Neural cell (in vitro differentiated cells): ENCODE measurements at regions not wholly inside any gene's neighbourhood (a gene's known extent, or its start where the extent isn't known, plus 50 kb on each side); places are given as distances from the start of the nearest gene placed in this dataset.

Experiments
- H2AFZ ChIP-seq: fragments of 200-600, 300-800 bp; sonication (generic), shearing (Covaris generic); 2 replicates; pipeline ENCODE4 v1.6.0; 2014; ENCODE audit warnings: low read depth, mild to moderate bottlenecking, antibody characterized with exemption, low read length, moderate library complexity
- H3F3A ChIP-seq: fragments of 200-600 bp; shearing (Covaris generic); 2 replicates; pipeline ENCODE4 v1.6.1; 2016; ENCODE audit warnings: mild to moderate bottlenecking, moderate library complexity, mixed read lengths, antibody characterized with exemption, low read length; ENCODE audit not compliant: insufficient read depth, poor library complexity, severe bottlenecking
- H3K27ac ChIP-seq: fragments of 200-600, 300-800 bp; sonication (generic), shearing (Covaris generic); 2 replicates; pipeline ENCODE4 v1.5.1; 2014; ENCODE audit warnings: mild to moderate bottlenecking, low read length, moderate library complexity
- H3K27me3 ChIP-seq: fragments of 300-800, 200-600 bp; sonication (generic), shearing (Covaris generic); 2 replicates; pipeline ENCODE4 v1.6.0; 2014; ENCODE audit warnings: mild to moderate bottlenecking, low read depth, low read length, moderate library complexity; ENCODE audit not compliant: insufficient read depth
- H3K36me3 ChIP-seq: fragments of 300-800, 200-600 bp; sonication (generic), shearing (Covaris generic); 2 replicates; pipeline ENCODE4 v1.5.1; 2014; ENCODE audit warnings: mild to moderate bottlenecking, antibody characterized with exemption, low read length, moderate library complexity; ENCODE audit not compliant: insufficient read depth
- H3K4me2 ChIP-seq: fragments of 300-800, 200-600 bp; sonication (generic), shearing (Covaris generic); 2 replicates; pipeline ENCODE4 v1.6.0; 2014; ENCODE audit warnings: mild to moderate bottlenecking, low read length
- H3K4me3 ChIP-seq: fragments of 300-800, 200-600 bp; sonication (generic), shearing (Covaris generic); 2 replicates; pipeline ENCODE4 v1.5.1; 2014; ENCODE audit warnings: mild to moderate bottlenecking, low read length, moderate library complexity
- H3K79me2 ChIP-seq: fragments of 200-600 bp; shearing (Covaris generic); replicated peaks from 2 replicates; pipeline ENCODE4 v1.6.0; 2014; ENCODE audit warnings: mild to moderate bottlenecking, low read length, moderate library complexity; ENCODE audit not compliant: insufficient read depth
- H3K9ac ChIP-seq: fragments of 300-800, 200-600 bp; sonication (generic), shearing (Covaris generic); 2 replicates; pipeline ENCODE4 v1.6.1; 2016; ENCODE audit warnings: mild to moderate bottlenecking, low read length, mixed read lengths
- H3K9me2 ChIP-seq: fragments of 200-600 bp; shearing (Covaris generic); 2 replicates; pipeline ENCODE4 v1.6.1; 2016; ENCODE audit warnings: mild to moderate bottlenecking, low read length, mixed read lengths; ENCODE audit not compliant: insufficient read depth
- H3K9me3 ChIP-seq: fragments of 200-600, 300-800 bp; sonication (generic), shearing (Covaris generic); 2 replicates; pipeline ENCODE4 v1.6.1; 2016; ENCODE audit warnings: mild to moderate bottlenecking, mixed run types, low read length, moderate library complexity, mixed read lengths
- H4K20me1 ChIP-seq: fragments of 200-600 bp; shearing (Covaris generic); 2 replicates; pipeline ENCODE4 v1.6.1; 2016; ENCODE audit warnings: mild to moderate bottlenecking, mixed run types; ENCODE audit not compliant: insufficient read depth
- EP300 ChIP-seq: fragments of 450-650 bp; conservative IDR thresholded peaks from 2 replicates; pipeline ENCODE4 v1.6.1; 2014; ENCODE audit warnings: antibody characterized with exemption, mild to moderate bottlenecking, moderate library complexity; ENCODE audit not compliant: poor library complexity, severe bottlenecking
- EZH2 ChIP-seq: fragments of 200-600, 300-800 bp; shearing (Covaris generic), sonication (generic); IDR thresholded peaks from 2 replicates; pipeline ENCODE4 v1.6.1; 2014; ENCODE audit warnings: antibody characterized with exemption, low read length, borderline replicate concordance, mild to moderate bottlenecking; ENCODE audit not compliant: insufficient read depth, poor library complexity, severe bottlenecking
- MXI1 ChIP-seq: fragments of 450-650 bp; conservative IDR thresholded peaks from 2 replicates; pipeline ENCODE4 v1.6.1; 2014; ENCODE audit warnings: antibody characterized with exemption, mild to moderate bottlenecking; ENCODE audit not compliant: poor library complexity, severe bottlenecking
- POLR2AphosphoS5 ChIP-seq: IDR thresholded peaks from 2 replicates; pipeline ENCODE4 v1.6.1; 2012
- RAD21 ChIP-seq: fragments of 450-650 bp; conservative IDR thresholded peaks from 2 replicates; pipeline ENCODE4 v1.6.1; 2014; ENCODE audit warnings: antibody characterized with exemption, mild to moderate bottlenecking, moderate library complexity
- SMC3 ChIP-seq: fragments of 450-650 bp; conservative IDR thresholded peaks from 2 replicates; pipeline ENCODE4 v1.6.1; 2014; ENCODE audit warnings: antibody characterized with exemption, mild to moderate bottlenecking, moderate library complexity; ENCODE audit not compliant: poor library complexity
- TAF1 ChIP-seq: IDR thresholded peaks from 2 replicates; pipeline ENCODE4 v1.6.1; 2012; ENCODE audit warnings: low read depth
- TF ChIP-seq, protein P1 (sequence below): fragments of 450-650 bp; IDR thresholded peaks from 2 replicates; pipeline ENCODE4 v1.5.1; 2014; ENCODE audit warnings: antibody characterized with exemption, mild to moderate bottlenecking, moderate library complexity; ENCODE audit not compliant: poor library complexity, severe bottlenecking
- TF ChIP-seq, protein P2 (sequence below): IDR thresholded peaks from 2 replicates; pipeline ENCODE4 v1.6.1; 2012; ENCODE audit warnings: borderline replicate concordance

DNA sequence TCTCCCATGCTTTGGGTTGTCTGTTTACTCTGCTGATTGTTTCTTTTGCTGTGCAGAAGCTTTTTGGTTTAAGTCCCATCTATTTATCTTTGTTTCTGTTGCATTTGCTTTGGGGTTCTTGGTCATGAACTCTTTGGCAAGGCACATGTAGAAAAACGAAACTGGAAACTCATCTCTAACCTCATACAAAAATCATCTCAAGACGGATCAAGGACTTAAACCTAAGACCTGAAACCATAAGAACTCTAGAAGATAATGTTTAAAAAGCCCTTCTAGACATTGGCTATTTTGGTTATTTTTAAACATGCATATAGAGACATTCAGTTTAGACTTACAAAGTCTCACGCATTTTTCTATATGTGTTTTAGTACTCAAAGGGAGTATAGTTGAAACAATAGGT is 1164.3 kb upstream of the GYPC start:
- no peaks in the 10 kb centered on the region for H3K36me3 ChIP-seq
- H3K9me3 ChIP-seq: no peaks in the 10 kb centered on the region
- H3K27me3 ChIP-seq: no peaks in the 10 kb centered on the region
- H2AFZ ChIP-seq: no peak overlapping the region
- H3K4me3 ChIP-seq: no peak overlapping the region
- H3K27ac ChIP-seq: no peak overlapping the region
- H4K20me1 ChIP-seq: no peaks in the 10 kb centered on the region
- H3K4me2 ChIP-seq: no peak overlapping the region
- no peaks in the 10 kb centered on the region for H3F3A ChIP-seq
- no peaks in the 10 kb centered on the region for H3K79me2 ChIP-seq
- no peak overlapping the region for H3K9ac ChIP-seq
- TF ChIP-seq EP300: no peak
- no peaks in the 10 kb centered on the region for H3K9me2 ChIP-seq

DNA sequence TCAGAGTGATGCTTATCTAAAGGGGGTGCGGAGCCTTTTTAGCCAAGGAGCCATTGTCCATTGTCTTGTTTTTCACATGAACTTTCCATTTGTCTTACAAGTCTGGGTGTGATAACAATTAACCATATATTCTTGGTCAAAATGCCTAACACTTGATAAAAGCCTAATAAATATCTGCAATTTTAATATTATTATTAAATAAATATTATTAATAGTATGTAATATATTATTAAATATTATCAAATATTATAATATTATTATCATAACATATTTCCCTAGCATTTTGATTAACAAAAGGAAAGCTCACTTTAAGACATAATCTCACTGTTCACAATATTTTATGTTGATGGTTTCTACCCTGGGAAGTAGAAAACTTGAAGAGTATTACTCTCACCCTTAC is 1143.6 kb upstream of the GYPC start:
- H4K20me1 ChIP-seq: no peaks in the 10 kb centered on the region
- H3K36me3 ChIP-seq: no peaks in the 10 kb centered on the region
- H3K9me3 ChIP-seq: no peaks in the 10 kb centered on the region
- H3K9me2 ChIP-seq: no peaks in the 10 kb centered on the region
- no peak overlapping the region for H2AFZ ChIP-seq
- no peaks in the 10 kb centered on the region for H3K79me2 ChIP-seq
- no peak for TF ChIP-seq MXI1
- TF ChIP-seq EZH2: no peak
- H3F3A ChIP-seq: no peaks in the 10 kb centered on the region
- H3K4me2 ChIP-seq: no peak overlapping the region
- no peak overlapping the region for H3K4me3 ChIP-seq
- no peak overlapping the region for H3K27ac ChIP-seq
- no peaks in the 10 kb centered on the region for H3K27me3 ChIP-seq
- no peak overlapping the region for H3K9ac ChIP-seq

DNA sequence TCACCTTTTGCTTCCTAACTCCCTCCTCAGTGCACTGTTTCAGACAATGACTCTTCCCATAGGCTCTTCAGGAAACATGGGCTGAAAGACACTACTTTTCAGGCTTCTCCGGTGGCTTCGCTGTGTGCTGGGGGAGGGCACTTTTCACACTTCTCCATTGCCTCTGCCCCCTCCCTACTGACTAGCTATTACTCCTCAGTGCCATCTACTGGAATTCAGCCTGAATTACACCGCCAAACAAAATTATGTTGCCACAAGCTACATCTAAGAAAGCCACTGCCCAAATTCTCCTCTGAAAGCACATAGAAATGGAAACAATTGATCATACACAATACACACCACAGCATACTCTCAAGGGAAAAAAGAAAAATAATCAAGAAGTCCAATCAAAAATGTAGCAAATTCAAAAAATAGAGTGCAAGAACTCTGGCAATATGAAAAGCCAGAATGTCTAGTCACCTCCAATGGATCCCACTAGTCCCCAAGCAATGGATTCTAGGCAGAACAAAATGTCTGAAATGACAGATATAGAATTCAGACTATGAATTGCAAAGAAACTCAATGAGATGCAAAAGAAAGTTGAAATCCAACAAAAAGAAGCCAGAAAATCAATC is 1139.4 kb upstream of the GYPC start:
- H3K4me2 ChIP-seq: no peak overlapping the region
- no peak overlapping the region for H3K4me3 ChIP-seq
- H3K9ac ChIP-seq: no peak overlapping the region
- TF ChIP-seq, protein P1, sequence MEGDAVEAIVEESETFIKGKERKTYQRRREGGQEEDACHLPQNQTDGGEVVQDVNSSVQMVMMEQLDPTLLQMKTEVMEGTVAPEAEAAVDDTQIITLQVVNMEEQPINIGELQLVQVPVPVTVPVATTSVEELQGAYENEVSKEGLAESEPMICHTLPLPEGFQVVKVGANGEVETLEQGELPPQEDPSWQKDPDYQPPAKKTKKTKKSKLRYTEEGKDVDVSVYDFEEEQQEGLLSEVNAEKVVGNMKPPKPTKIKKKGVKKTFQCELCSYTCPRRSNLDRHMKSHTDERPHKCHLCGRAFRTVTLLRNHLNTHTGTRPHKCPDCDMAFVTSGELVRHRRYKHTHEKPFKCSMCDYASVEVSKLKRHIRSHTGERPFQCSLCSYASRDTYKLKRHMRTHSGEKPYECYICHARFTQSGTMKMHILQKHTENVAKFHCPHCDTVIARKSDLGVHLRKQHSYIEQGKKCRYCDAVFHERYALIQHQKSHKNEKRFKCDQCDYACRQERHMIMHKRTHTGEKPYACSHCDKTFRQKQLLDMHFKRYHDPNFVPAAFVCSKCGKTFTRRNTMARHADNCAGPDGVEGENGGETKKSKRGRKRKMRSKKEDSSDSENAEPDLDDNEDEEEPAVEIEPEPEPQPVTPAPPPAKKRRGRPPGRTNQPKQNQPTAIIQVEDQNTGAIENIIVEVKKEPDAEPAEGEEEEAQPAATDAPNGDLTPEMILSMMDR: peak; percentile 44
- no peak for TF ChIP-seq POLR2AphosphoS5
- no peak for TF ChIP-seq EP300
- TF ChIP-seq RAD21: peak; percentile 19
- TF ChIP-seq TAF1: no peak
- TF ChIP-seq SMC3: no peak
- no peak for TF ChIP-seq MXI1
- TF ChIP-seq EZH2: no peak
- TF ChIP-seq, protein P2, sequence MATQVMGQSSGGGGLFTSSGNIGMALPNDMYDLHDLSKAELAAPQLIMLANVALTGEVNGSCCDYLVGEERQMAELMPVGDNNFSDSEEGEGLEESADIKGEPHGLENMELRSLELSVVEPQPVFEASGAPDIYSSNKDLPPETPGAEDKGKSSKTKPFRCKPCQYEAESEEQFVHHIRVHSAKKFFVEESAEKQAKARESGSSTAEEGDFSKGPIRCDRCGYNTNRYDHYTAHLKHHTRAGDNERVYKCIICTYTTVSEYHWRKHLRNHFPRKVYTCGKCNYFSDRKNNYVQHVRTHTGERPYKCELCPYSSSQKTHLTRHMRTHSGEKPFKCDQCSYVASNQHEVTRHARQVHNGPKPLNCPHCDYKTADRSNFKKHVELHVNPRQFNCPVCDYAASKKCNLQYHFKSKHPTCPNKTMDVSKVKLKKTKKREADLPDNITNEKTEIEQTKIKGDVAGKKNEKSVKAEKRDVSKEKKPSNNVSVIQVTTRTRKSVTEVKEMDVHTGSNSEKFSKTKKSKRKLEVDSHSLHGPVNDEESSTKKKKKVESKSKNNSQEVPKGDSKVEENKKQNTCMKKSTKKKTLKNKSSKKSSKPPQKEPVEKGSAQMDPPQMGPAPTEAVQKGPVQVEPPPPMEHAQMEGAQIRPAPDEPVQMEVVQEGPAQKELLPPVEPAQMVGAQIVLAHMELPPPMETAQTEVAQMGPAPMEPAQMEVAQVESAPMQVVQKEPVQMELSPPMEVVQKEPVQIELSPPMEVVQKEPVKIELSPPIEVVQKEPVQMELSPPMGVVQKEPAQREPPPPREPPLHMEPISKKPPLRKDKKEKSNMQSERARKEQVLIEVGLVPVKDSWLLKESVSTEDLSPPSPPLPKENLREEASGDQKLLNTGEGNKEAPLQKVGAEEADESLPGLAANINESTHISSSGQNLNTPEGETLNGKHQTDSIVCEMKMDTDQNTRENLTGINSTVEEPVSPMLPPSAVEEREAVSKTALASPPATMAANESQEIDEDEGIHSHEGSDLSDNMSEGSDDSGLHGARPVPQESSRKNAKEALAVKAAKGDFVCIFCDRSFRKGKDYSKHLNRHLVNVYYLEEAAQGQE: no peak
- no peaks in the 10 kb centered on the region for H3K9me3 ChIP-seq
- H4K20me1 ChIP-seq: no peaks in the 10 kb centered on the region
- no peaks in the 10 kb centered on the region for H3K79me2 ChIP-seq
- no peaks in the 10 kb centered on the region for H3K27me3 ChIP-seq
- H2AFZ ChIP-seq: no peak overlapping the region
- H3K9me2 ChIP-seq: no peaks in the 10 kb centered on the region
- H3K27ac ChIP-seq: no peak overlapping the region
- H3K36me3 ChIP-seq: no peaks in the 10 kb centered on the region
- H3F3A ChIP-seq: no peaks in the 10 kb centered on the region
